ENCODE measurements at regions not wholly inside any gene's neighbourhood (a gene's known extent, or its start where the extent isn't known, plus 50 kb on each side); places are given as distances from the start of the nearest gene placed in this dataset.
"Not testable (repeated sequence)": the region's sequence is repeated elsewhere in the genome, so short reads cannot be mapped to it uniquely, and the experiment has no call there.

GRCh38 chr9:117938896-117939295 is 234.7 kb downstream of the TLR4 start:
- no peak for TF ChIP-seq CTCF (IDR thresholded peaks at IDR 0.05; ENCODE audit: low read depth, low read length)
- no peak for DNase-seq (ENCODE audit: low read depth, low spot score)
- no peak overlapping the region for H3K4me3 ChIP-seq (ENCODE audit: low read depth, low read length)
- in situ Hi-C loops (cut with HindIII; ENCODE audit: low sequenced_read_pairs): no loop called here

- DNase-seq (ENCODE audit: low read depth, low spot score); in situ Hi-C loops (cut with HindIII; ENCODE audit: low sequenced_read_pairs): not testable (repeated sequence)
These were observed 240.5 kb downstream of the TLR4 start for GRCh38 chr9:117944750-117945149.

GRCh38 chr9:117945286-117945685 is 241.1 kb downstream of the TLR4 start:
- DNase-seq (ENCODE audit: low read depth, low spot score): no peak
- no peak overlapping the region for H3K4me3 ChIP-seq (ENCODE audit: low read depth, low read length)
- in situ Hi-C loops (cut with HindIII; ENCODE audit: low sequenced_read_pairs): no loop called here
- no peak for TF ChIP-seq CTCF (IDR thresholded peaks at IDR 0.05; ENCODE audit: low read depth, low read length)

More at GRCh38 chr9:117944750-117945149, 240.5 kb downstream of the TLR4 start:
- not testable (repeated sequence) for H3K4me3 ChIP-seq (ENCODE audit: low read depth, low read length)

GRCh38 chr9:117951127-117951526 is 246.9 kb downstream of the TLR4 start:
- TF ChIP-seq CTCF (IDR thresholded peaks at IDR 0.05; ENCODE audit: low read depth, low read length): no peak
- in situ Hi-C loops (cut with HindIII; ENCODE audit: low sequenced_read_pairs): no loop called here
- DNase-seq (ENCODE audit: low read depth, low spot score): no peak
- H3K4me3 ChIP-seq (ENCODE audit: low read depth, low read length): no peak overlapping the region

GRCh38 chr9:117952581-117952980 is 248.4 kb downstream of the TLR4 start:
- in situ Hi-C loops (cut with HindIII; ENCODE audit: low sequenced_read_pairs): no loop called here
- H3K4me3 ChIP-seq (ENCODE audit: low read depth, low read length): no peak overlapping the region
- TF ChIP-seq CTCF (IDR thresholded peaks at IDR 0.05; ENCODE audit: low read depth, low read length): no peak
- DNase-seq (ENCODE audit: low read depth, low spot score): no peak

GRCh38 chr9:117957267-117957666 is 253.1 kb downstream of the TLR4 start:
- DNase-seq (ENCODE audit: low read depth, low spot score): no peak
- TF ChIP-seq CTCF (IDR thresholded peaks at IDR 0.05; ENCODE audit: low read depth, low read length): no peak
- no peak overlapping the region for H3K4me3 ChIP-seq (ENCODE audit: low read depth, low read length)
- in situ Hi-C loops (cut with HindIII; ENCODE audit: low sequenced_read_pairs): no loop called here

- in situ Hi-C loops (cut with HindIII; ENCODE audit: low sequenced_read_pairs): no loop called here
- no peak for DNase-seq (ENCODE audit: low read depth, low spot score)
- TF ChIP-seq CTCF (IDR thresholded peaks at IDR 0.05; ENCODE audit: low read depth, low read length): no peak
- H3K4me3 ChIP-seq (ENCODE audit: low read depth, low read length): no peak overlapping the region
These were observed 254.5 kb downstream of the TLR4 start for GRCh38 chr9:117958726-117959125.
